Limb (tissue), 2 donors: ENCODE measurements at regions not wholly inside any gene's neighbourhood (a gene's known extent, or its start where the extent isn't known, plus 50 kb on each side); places are given as distances from the start of the nearest gene placed in this dataset.
A peak's percentile ranks its signal among the peaks of the same experiment; 100 is the strongest.
"Not testable (repeated sequence)": the region's sequence is repeated elsewhere in the genome, so short reads cannot be mapped to it uniquely, and the experiment has no call there.

ENCODE experiments used
- DNase-seq, 2 donors: peaks; one replicate each; pipeline ENCODE4 v3.0.0-alpha.2; 2016; ENCODE audit errors: extremely low spot score in 2 of 2

GRCh38 chr14:44788612-44789011 lies 173.1 kb downstream of the KLHL28 start:
- no peak for DNase-seq

- DNase-seq = no peak
Measured at GRCh38 chr14:44785096-44785495, 176.7 kb downstream of the KLHL28 start.

- no peak for DNase-seq
Measured at GRCh38 chr14:44783901-44784300, 177.8 kb downstream of the KLHL28 start.

- DNase-seq = no peak
Measured at GRCh38 chr14:44782775-44783238, 178.9 kb downstream of the KLHL28 start.

- DNase-seq = no peak
Measured at GRCh38 chr14:44780989-44781388, 180.8 kb downstream of the KLHL28 start.

GRCh38 chr14:44778604-44779003 lies 183.1 kb downstream of the KLHL28 start:
- DNase-seq = peak in 1 of 2 donors; percentile 26

GRCh38 chr14:44777584-44777983 lies 184.2 kb downstream of the KLHL28 start:
- no peak for DNase-seq

GRCh38 chr14:44775248-44775647 lies 186.5 kb downstream of the KLHL28 start:
- DNase-seq = no peak

- DNase-seq = no peak
Measured at GRCh38 chr14:44774396-44774795, 187.4 kb downstream of the KLHL28 start.

GRCh38 chr14:44771496-44771895 lies 190.3 kb downstream of the KLHL28 start:
- DNase-seq = no peak

GRCh38 chr14:44770201-44770600 lies 191.5 kb downstream of the KLHL28 start:
- no peak for DNase-seq

- DNase-seq = no peak
Measured at GRCh38 chr14:44768935-44769334, 192.8 kb downstream of the KLHL28 start.

- no peak for DNase-seq
Measured at GRCh38 chr14:44767646-44768173, 194.0 kb downstream of the KLHL28 start.

- no peak for DNase-seq
Measured at GRCh38 chr14:44766285-44766684, 195.5 kb downstream of the KLHL28 start.

- DNase-seq = no peak
Measured at GRCh38 chr14:44763356-44763755, 198.4 kb downstream of the KLHL28 start.

GRCh38 chr14:44759277-44759676 lies 202.5 kb downstream of the KLHL28 start:
- no peak for DNase-seq

- no peak for DNase-seq
Measured at GRCh38 chr14:44756554-44756953, 205.2 kb downstream of the KLHL28 start.

GRCh38 chr14:44745371-44745770 lies 216.4 kb downstream of the KLHL28 start:
- DNase-seq = no peak

GRCh38 chr14:44742202-44742601 lies 219.5 kb downstream of the KLHL28 start:
- DNase-seq = no peak

- DNase-seq = no peak
Measured at GRCh38 chr14:44741431-44741830, 220.3 kb downstream of the KLHL28 start.

GRCh38 chr14:44736326-44736725 lies 225.4 kb downstream of the KLHL28 start:
- no peak for DNase-seq

GRCh38 chr14:44732144-44732543 lies 225.1 kb upstream of the FSCB start:
- no peak for DNase-seq

GRCh38 chr14:44730860-44731259 lies 223.8 kb upstream of the FSCB start:
- DNase-seq = no peak

- DNase-seq = not testable (repeated sequence)
Measured at GRCh38 chr14:44721395-44721794, 214.3 kb upstream of the FSCB start.
